ENCODE measurements at regions not wholly inside any gene's neighbourhood (a gene's known extent, or its start where the extent isn't known, plus 50 kb on each side); places are given as distances from the start of the nearest gene placed in this dataset.

- H3K27me3 ChIP-seq (ENCODE audit: low read length): no peaks in the 10 kb centered on the region
- no peak overlapping the region for H3K9ac ChIP-seq (ENCODE audit: low read length)
- TF ChIP-seq EZH2phosphoT487 (conservative IDR thresholded peaks at IDR 0.05; ENCODE audit: low read length): no peak
- TF ChIP-seq CTCF (IDR thresholded peaks at IDR 0.05; ENCODE audit: insufficient read depth, low read length, poor library complexity, severe bottlenecking): no peak
- H3K27ac ChIP-seq (ENCODE audit: low read depth, low read length): no peak overlapping the region
- no peaks in the 10 kb centered on the region for H3K36me3 ChIP-seq (ENCODE audit: low read length)
- H3K4me2 ChIP-seq (ENCODE audit: low read depth, low read length, poor library complexity, severe bottlenecking): no peak overlapping the region
- no peaks in the 10 kb centered on the region for H4K20me1 ChIP-seq (ENCODE audit: low read depth, low read length)
- no peak overlapping the region for H3K4me3 ChIP-seq (ENCODE audit: insufficient read depth, low read length, poor library complexity, severe bottlenecking)
- H3K79me2 ChIP-seq (ENCODE audit: insufficient read depth, low read length): no peaks in the 10 kb centered on the region
- H3K9me3 ChIP-seq (ENCODE audit: insufficient read depth, low read length): peaks cover 25% of the 10 kb centered on the region; the same call in 1 of the 2 replicates
- H2AFZ ChIP-seq (ENCODE audit: low read depth, low read length, severe bottlenecking): no peak overlapping the region
- H3K9me2 ChIP-seq (replicated peaks; ENCODE audit: insufficient read depth, low read length): no peaks in the 10 kb centered on the region
- H3F3A ChIP-seq (ENCODE audit: insufficient read depth): no peaks in the 10 kb centered on the region
These were observed 917.8 kb upstream of the ZNF722 start for GRCh38 chr7:63080831-63081230.

- Histone ChIP-seq H3K79me2 (ENCODE audit: insufficient read depth, low read length) (no peaks in the 10 kb centered on the region), H2AFZ (ENCODE audit: low read depth, low read length, severe bottlenecking) (no peak overlapping the region), H3F3A (ENCODE audit: insufficient read depth) (no peaks in the 10 kb centered on the region), H3K36me3 (ENCODE audit: low read length) (no peaks in the 10 kb centered on the region), H3K9me3 (ENCODE audit: insufficient read depth, low read length) (peaks cover 57% of the 10 kb centered on the region), H3K4me2 (ENCODE audit: low read depth, low read length, poor library complexity, severe bottlenecking) (no peak overlapping the region), H3K4me3 (ENCODE audit: insufficient read depth, low read length, poor library complexity, severe bottlenecking) (no peak overlapping the region), H3K27ac (ENCODE audit: low read depth, low read length) (no peak overlapping the region), H3K27me3 (ENCODE audit: low read length) (no peaks in the 10 kb centered on the region), H3K9me2 (replicated peaks; ENCODE audit: insufficient read depth, low read length) (no peaks in the 10 kb centered on the region), H3K9ac (ENCODE audit: low read length) (no peak overlapping the region), H4K20me1 (ENCODE audit: low read depth, low read length) (no peaks in the 10 kb centered on the region)
- TF ChIP-seq EZH2phosphoT487 (conservative IDR thresholded peaks at IDR 0.05; ENCODE audit: low read length) (no peak), CTCF (IDR thresholded peaks at IDR 0.05; ENCODE audit: insufficient read depth, low read length, poor library complexity, severe bottlenecking) (no peak)
These were observed 911.0 kb upstream of the ZNF722 start for GRCh38 chr7:63087575-63088190.

GRCh38 chr7:63092951-63093350 is 905.7 kb upstream of the ZNF722 start:
- H3F3A ChIP-seq (ENCODE audit: insufficient read depth): no peaks in the 10 kb centered on the region
- H3K4me2 ChIP-seq (ENCODE audit: low read depth, low read length, poor library complexity, severe bottlenecking): no peak overlapping the region
- TF ChIP-seq EZH2phosphoT487 (conservative IDR thresholded peaks at IDR 0.05; ENCODE audit: low read length) (no peak), CTCF (IDR thresholded peaks at IDR 0.05; ENCODE audit: insufficient read depth, low read length, poor library complexity, severe bottlenecking) (no peak)
- no peaks in the 10 kb centered on the region for H4K20me1 ChIP-seq (ENCODE audit: low read depth, low read length)
- H3K36me3 ChIP-seq (ENCODE audit: low read length): no peaks in the 10 kb centered on the region
- H3K4me3 ChIP-seq (ENCODE audit: insufficient read depth, low read length, poor library complexity, severe bottlenecking): no peak overlapping the region
- no peak overlapping the region for H3K27ac ChIP-seq (ENCODE audit: low read depth, low read length)
- H3K9ac ChIP-seq (ENCODE audit: low read length): no peak overlapping the region
- H3K9me3 ChIP-seq (ENCODE audit: insufficient read depth, low read length): peaks cover 24% of the 10 kb centered on the region; the same call in 1 of the 2 replicates
- no peaks in the 10 kb centered on the region for H3K79me2 ChIP-seq (ENCODE audit: insufficient read depth, low read length)
- H3K27me3 ChIP-seq (ENCODE audit: low read length): no peaks in the 10 kb centered on the region
- H3K9me2 ChIP-seq (replicated peaks; ENCODE audit: insufficient read depth, low read length): no peaks in the 10 kb centered on the region
- H2AFZ ChIP-seq (ENCODE audit: low read depth, low read length, severe bottlenecking): no peak overlapping the region
